Effector memory CD4-positive, alpha-beta T cell (primary cell): ENCODE measurements at regions not wholly inside any gene's neighbourhood (a gene's known extent, or its start where the extent isn't known, plus 50 kb on each side); places are given as distances from the start of the nearest gene placed in this dataset.

ENCODE experiments used
- DNase-seq, 3 donors: peaks; one replicate each; pipeline ENCODE4 v3.0.0-alpha.2; 2020
- H3K27ac ChIP-seq: 2 replicates; pipeline ENCODE4 v1.7.0; 2013; ENCODE audit warnings: mild to moderate bottlenecking, low read length, moderate library complexity; ENCODE audit not compliant: insufficient read depth, poor library complexity, severe bottlenecking
- H3K27me3 ChIP-seq: replicated peaks from 2 replicates; pipeline ENCODE4 v1.7.0; 2013; ENCODE audit warnings: mild to moderate bottlenecking, low read length; ENCODE audit not compliant: insufficient read depth, control insufficient read depth, poor library complexity, severe bottlenecking
- H3K36me3 ChIP-seq: 2 replicates; pipeline ENCODE4 v1.7.0; 2013; ENCODE audit warnings: mild to moderate bottlenecking, low read length, moderate library complexity; ENCODE audit not compliant: control insufficient read depth, insufficient read depth
- H3K4me1 ChIP-seq: 2 replicates; pipeline ENCODE4 v1.7.0; 2013; ENCODE audit warnings: low read length, mild to moderate bottlenecking; ENCODE audit not compliant: control insufficient read depth, insufficient read depth, poor library complexity, severe bottlenecking
- H3K4me3 ChIP-seq: 2 replicates; pipeline ENCODE4 v1.7.0; 2013; ENCODE audit warnings: low read length, low read depth, mild to moderate bottlenecking; ENCODE audit not compliant: insufficient read depth, poor library complexity, severe bottlenecking
- H3K9me3 ChIP-seq: 2 replicates; pipeline ENCODE4 v1.7.0; 2013; ENCODE audit warnings: mild to moderate bottlenecking, low read length, moderate library complexity; ENCODE audit not compliant: control insufficient read depth

GRCh38 chr5:56475689-56476486, 242.8 kb upstream of the ANKRD55 start:
- no peak overlapping the region for H3K27ac ChIP-seq
- DNase-seq = no peak
- H3K27me3 ChIP-seq = no peaks in the 10 kb centered on the region
- H3K9me3 ChIP-seq = no peaks in the 10 kb centered on the region
- H3K4me1 ChIP-seq = peaks cover 42% of the 10 kb centered on the region
- H3K36me3 ChIP-seq = no peaks in the 10 kb centered on the region
- H3K4me3 ChIP-seq = no peak overlapping the region

DNA sequence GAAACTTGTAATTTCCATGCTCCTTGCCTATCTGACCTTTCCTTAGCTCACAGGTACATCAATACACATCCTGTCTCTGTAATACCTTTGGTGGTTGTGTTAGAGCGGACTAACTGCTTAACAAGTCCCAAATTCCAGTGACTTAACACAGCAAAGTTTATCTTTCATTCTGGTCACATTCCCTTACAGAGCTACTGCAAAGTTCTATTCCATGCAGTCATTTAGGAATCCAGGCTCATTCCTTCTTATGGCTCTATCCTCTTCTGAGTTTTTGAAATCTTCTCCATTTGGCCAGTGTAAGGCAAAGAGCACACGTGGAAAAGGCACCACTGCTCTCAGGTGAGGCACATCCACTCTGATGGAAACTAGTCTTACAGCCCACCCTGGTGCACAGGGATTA, 238.6 kb upstream of the ANKRD55 start:
- Histone ChIP-seq H3K9me3 (no peaks in the 10 kb centered on the region), H3K27ac (no peak overlapping the region), H3K4me3 (no peak overlapping the region), H3K36me3 (no peaks in the 10 kb centered on the region), H3K27me3 (no peaks in the 10 kb centered on the region), H3K4me1 (peaks cover 3% of the 10 kb centered on the region)
- DNase-seq = no peak

DNA sequence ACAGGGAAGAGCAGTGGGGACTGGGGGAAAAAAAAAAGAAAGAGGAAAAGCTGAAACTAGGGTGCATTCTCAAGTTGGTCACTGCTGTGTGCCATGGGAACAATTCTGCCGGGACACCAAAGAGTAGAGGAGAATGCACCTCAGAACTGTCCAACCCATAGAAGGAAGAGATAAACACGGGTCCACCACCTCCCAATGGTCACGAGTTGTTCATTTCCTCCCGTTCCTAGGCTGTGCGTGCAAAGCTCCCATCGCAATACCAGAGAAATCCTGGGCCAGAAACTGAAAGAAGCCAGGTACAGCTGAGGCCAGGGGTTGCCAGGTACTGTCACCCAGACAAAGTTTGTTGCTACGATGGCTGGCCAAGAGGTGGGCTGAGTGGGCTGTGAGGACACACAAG, 236.9 kb upstream of the ANKRD55 start:
- Histone ChIP-seq H3K9me3 (no peaks in the 10 kb centered on the region), H3K27me3 (no peaks in the 10 kb centered on the region), H3K27ac (no peak overlapping the region), H3K36me3 (no peaks in the 10 kb centered on the region), H3K4me3 (no peak overlapping the region), H3K4me1 (no peaks in the 10 kb centered on the region)
- no peak for DNase-seq

- no peaks in the 10 kb centered on the region for H3K27me3 ChIP-seq
- no peaks in the 10 kb centered on the region for H3K4me1 ChIP-seq
- no peak overlapping the region for H3K4me3 ChIP-seq
- H3K9me3 ChIP-seq = no peaks in the 10 kb centered on the region
- no peak for DNase-seq
- H3K27ac ChIP-seq = no peak overlapping the region
- H3K36me3 ChIP-seq = no peaks in the 10 kb centered on the region
These were observed 235.1 kb upstream of the ANKRD55 start for GRCh38 chr5:56468277-56468676.

- H3K9me3 ChIP-seq = no peaks in the 10 kb centered on the region
- no peak overlapping the region for H3K4me3 ChIP-seq
- H3K27me3 ChIP-seq = no peaks in the 10 kb centered on the region
These were observed 234.1 kb upstream of the ANKRD55 start for GRCh38 chr5:56467176-56467717.

DNA sequence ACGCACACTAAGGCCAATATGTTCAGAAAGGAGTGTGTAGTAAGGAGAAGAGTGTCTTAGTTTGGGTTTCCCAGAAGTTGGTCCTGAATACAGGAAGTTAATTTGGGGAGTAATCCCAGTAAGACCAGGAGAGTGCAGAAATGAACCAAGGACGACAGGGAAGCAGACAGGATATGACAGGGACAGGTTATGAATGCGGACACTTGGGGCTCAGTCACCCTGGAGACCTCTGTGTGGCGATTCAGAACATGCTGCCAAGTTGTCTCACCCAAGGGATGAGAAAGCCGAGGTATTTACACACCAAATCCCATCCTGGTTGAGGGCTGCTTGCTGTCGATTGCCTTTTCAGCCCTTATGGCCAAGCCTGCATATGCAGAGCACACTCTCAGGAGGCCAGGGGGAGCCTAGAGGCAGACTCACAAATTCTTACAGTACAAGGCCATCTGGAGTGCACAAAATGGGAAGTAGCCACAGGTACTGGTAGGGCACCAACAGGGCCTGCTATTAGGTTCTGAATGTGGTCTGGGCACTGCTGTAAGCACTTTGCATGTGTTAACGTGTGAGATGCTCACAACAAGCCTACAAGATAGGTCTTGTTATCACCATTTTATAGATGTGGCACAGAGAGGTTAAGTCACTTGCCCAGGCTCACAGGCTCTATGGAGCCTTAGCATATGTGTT, 233.1 kb upstream of the ANKRD55 start:
- Histone ChIP-seq H3K9me3 (no peaks in the 10 kb centered on the region), H3K4me3 (no peak overlapping the region), H3K27ac (no peak overlapping the region), H3K4me1 (no peaks in the 10 kb centered on the region), H3K36me3 (no peaks in the 10 kb centered on the region), H3K27me3 (no peaks in the 10 kb centered on the region)
- no peak for DNase-seq

More at GRCh38 chr5:56467176-56467717, 234.1 kb upstream of the ANKRD55 start:
- H3K4me1 ChIP-seq = no peaks in the 10 kb centered on the region
- no peak for DNase-seq
- H3K27ac ChIP-seq = no peak overlapping the region
- H3K36me3 ChIP-seq = no peaks in the 10 kb centered on the region

DNA sequence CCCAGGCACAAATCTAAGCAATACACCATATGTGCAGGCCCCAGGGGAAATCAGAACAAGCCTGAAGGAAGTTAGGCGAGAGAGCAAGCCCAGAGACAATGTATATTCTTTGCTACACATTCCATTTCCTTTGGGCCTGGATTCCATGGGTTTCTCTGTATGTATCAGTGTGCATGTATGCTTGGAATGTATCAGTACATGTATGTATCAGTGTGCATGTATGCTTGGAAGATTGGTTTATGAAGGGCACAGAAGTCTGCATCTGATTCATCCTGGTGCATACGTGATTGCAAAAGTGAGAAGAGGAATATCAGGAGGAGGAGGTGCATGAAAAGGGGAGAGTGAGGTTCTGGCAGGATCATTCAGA, 232.6 kb upstream of the ANKRD55 start:
- no peak overlapping the region for H3K4me3 ChIP-seq
- no peak overlapping the region for H3K27ac ChIP-seq
- H3K36me3 ChIP-seq = no peaks in the 10 kb centered on the region
- H3K27me3 ChIP-seq = no peaks in the 10 kb centered on the region
- H3K9me3 ChIP-seq = no peaks in the 10 kb centered on the region
- DNase-seq = no peak
- no peaks in the 10 kb centered on the region for H3K4me1 ChIP-seq

- Histone ChIP-seq H3K36me3 (no peaks in the 10 kb centered on the region), H3K9me3 (no peaks in the 10 kb centered on the region), H3K27ac (no peak overlapping the region), H3K4me3 (no peak overlapping the region), H3K27me3 (no peaks in the 10 kb centered on the region), H3K4me1 (no peaks in the 10 kb centered on the region)
- no peak for DNase-seq
These were observed 232.0 kb upstream of the ANKRD55 start for GRCh38 chr5:56464935-56465768.

GRCh38 chr5:56463944-56464571, 230.9 kb upstream of the ANKRD55 start:
- DNase-seq = no peak
- Histone ChIP-seq H3K36me3 (no peaks in the 10 kb centered on the region), H3K9me3 (no peaks in the 10 kb centered on the region), H3K4me3 (no peak overlapping the region), H3K4me1 (no peaks in the 10 kb centered on the region), H3K27ac (no peak overlapping the region), H3K27me3 (no peaks in the 10 kb centered on the region)
